ENCODE measurements at regions not wholly inside any gene's neighbourhood (a gene's known extent, or its start where the extent isn't known, plus 50 kb on each side); places are given as distances from the start of the nearest gene placed in this dataset.
A peak's percentile ranks its signal among the peaks of the same experiment; 100 is the strongest.
"Not testable (repeated sequence)": the region's sequence is repeated elsewhere in the genome, so short reads cannot be mapped to it uniquely, and the experiment has no call there.

GRCh38 chr2:150675807-150676206, 188.3 kb upstream of the RND3 start:
- no peak for TF ChIP-seq CTCF (conservative IDR thresholded peaks at IDR 0.05; ENCODE audit: low read depth, low read length)
- no peak overlapping the region for H3K4me3 ChIP-seq (ENCODE audit: low read depth, low read length)
- DNase-seq (ENCODE audit: low read depth) = no peak

GRCh38 chr2:150674283-150674682, 186.8 kb upstream of the RND3 start:
- TF ChIP-seq CTCF (conservative IDR thresholded peaks at IDR 0.05; ENCODE audit: low read depth, low read length) = no peak
- DNase-seq (ENCODE audit: low read depth) = no peak
- H3K4me3 ChIP-seq (ENCODE audit: low read depth, low read length) = no peak overlapping the region

GRCh38 chr2:150672311-150672710, 184.8 kb upstream of the RND3 start:
- peak; percentile 47 for DNase-seq (ENCODE audit: low read depth)
- no peak for TF ChIP-seq CTCF (conservative IDR thresholded peaks at IDR 0.05; ENCODE audit: low read depth, low read length)
- H3K4me3 ChIP-seq (ENCODE audit: low read depth, low read length) = no peak overlapping the region

- no peak for TF ChIP-seq CTCF (conservative IDR thresholded peaks at IDR 0.05; ENCODE audit: low read depth, low read length)
- H3K4me3 ChIP-seq (ENCODE audit: low read depth, low read length) = no peak overlapping the region
- no peak for DNase-seq (ENCODE audit: low read depth)
Measured at GRCh38 chr2:150669492-150669891, 182.0 kb upstream of the RND3 start.

GRCh38 chr2:150667039-150667438, 179.6 kb upstream of the RND3 start:
- not testable (repeated sequence) for DNase-seq (ENCODE audit: low read depth); H3K4me3 ChIP-seq (ENCODE audit: low read depth, low read length)

GRCh38 chr2:150663143-150663542, 175.7 kb upstream of the RND3 start:
- no peak overlapping the region for H3K4me3 ChIP-seq (ENCODE audit: low read depth, low read length)
- DNase-seq (ENCODE audit: low read depth) = peak; percentile 52
- TF ChIP-seq CTCF (conservative IDR thresholded peaks at IDR 0.05; ENCODE audit: low read depth, low read length) = no peak

GRCh38 chr2:150656002-150656401, 168.5 kb upstream of the RND3 start:
- no peak for TF ChIP-seq CTCF (conservative IDR thresholded peaks at IDR 0.05; ENCODE audit: low read depth, low read length)
- H3K4me3 ChIP-seq (ENCODE audit: low read depth, low read length) = no peak overlapping the region
- DNase-seq (ENCODE audit: low read depth) = no peak

GRCh38 chr2:150653351-150653750, 165.9 kb upstream of the RND3 start:
- no peak for TF ChIP-seq CTCF (conservative IDR thresholded peaks at IDR 0.05; ENCODE audit: low read depth, low read length)
- no peak overlapping the region for H3K4me3 ChIP-seq (ENCODE audit: low read depth, low read length)
- DNase-seq (ENCODE audit: low read depth) = no peak
